ENCODE measurements at regions not wholly inside any gene's neighbourhood (a gene's known extent, or its start where the extent isn't known, plus 50 kb on each side); places are given as distances from the start of the nearest gene placed in this dataset.

DNA sequence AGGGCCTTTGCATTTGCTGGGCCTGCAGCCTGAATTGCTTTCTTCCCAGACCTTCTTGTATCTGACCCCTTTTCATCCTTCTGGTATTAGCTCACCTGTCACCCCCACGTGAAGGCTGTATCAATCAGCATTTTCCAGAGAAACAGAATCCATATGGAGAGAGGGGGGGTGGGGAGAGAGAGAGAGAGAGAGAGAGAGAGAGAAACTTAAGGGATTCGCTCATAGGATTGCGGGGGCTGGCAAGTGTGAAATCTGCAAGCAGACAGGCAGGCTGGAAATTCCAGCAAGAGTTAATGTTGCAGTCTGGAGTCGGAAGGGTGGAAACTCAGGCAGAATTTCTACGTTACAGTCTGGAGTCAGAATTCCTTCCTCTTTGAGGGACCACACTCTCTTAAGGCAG lies 410.7 kb upstream of the SULF2 start:
- no peak for DNase-seq (ENCODE audit: extremely low read depth, low read depth)

DNA sequence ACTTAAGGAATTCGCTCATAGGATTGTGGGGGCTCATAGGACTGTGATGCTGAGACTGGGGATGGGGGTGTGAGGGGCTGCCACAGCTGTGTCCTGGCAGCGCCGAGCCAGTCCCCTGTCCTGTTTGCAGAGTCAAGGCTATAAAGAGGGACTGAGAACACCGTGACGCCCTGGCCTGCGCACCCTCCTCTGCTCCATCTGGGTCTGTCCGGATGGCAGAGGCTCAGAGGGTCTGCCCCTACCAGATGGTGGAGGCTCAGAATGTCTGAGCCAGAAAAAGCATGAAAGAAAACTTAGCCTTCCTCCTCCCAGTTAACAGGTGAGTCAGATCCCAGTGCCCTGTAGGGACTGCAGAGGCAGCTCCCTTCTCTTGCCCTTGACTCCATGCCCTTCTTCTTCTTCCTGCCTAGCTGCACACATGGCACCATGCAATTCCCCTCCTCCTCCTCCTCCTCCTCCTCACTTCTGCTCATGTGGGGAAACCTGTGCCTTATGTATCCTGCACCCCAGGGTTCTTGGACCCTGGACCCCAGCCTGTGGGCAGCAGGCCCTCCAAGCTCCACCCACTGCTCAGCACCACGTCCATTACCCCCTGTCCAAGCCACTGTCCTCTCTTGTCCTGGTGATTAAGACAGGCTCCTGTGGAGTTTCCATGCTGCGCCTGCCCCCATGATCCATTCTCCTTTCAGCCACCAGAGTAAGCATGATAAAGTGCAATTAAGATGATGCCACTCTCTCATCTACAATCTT lies 410.0 kb upstream of the SULF2 start:
- no peak for DNase-seq (ENCODE audit: extremely low read depth, low read depth)

DNA sequence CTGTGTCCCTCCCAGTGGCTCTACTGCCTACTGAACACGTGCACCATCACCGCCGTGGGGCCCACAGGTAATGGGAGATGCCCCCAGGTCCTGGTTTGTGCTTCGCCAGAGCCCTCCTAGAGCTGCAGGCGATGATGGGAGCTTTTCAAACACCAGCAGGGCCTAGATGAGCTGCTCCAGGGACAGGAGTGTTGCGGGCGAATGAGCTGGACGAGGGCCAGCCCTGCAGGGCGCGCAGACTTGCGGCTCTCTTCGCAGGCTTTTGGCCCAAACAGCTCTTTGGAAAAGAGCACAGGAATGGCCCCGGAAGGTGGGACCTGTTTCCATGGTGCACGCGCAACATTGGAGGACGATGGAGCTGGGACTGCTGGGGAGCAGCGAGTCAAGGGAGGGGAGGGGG lies 409.3 kb upstream of the SULF2 start:
- no peak for DNase-seq (ENCODE audit: extremely low read depth, low read depth)

DNA sequence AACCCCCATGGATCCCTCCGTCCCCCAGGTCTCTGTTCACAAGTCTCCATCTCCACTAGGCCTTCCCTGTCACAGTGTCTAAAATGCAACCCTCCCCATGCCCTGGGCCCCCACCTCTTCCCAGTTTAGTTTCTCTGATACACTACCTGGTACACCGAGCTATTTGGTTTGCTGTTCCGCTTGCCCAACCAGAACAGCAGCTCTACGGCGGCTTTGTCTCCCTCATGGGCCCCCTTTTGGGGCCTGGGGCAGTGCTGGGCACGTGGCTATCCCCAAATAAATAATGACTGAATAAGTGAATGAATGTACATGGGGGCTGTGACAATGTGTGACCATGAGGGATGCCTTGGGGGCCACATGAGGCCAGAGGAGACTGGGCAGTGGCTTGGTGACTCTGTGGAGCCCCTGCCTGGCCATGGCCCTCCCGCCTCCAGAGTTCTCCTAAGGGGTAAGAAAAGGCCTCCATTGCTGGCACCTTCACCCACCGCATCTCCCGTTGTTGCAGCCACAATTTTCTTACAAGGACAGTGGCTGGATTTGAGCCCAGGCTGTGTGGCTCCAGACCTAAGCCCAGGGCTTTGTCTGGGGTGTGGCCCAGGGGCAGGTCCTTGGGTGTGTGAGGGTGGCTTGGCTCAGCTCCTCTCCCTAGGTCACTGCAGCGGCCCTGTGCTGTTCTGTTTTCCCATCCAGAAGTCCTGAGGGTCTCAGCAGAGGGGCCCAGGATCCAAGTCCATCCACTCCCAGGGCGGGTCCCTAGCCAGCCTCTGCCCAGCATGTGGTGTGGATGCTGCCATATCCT lies 408.5 kb upstream of the SULF2 start:
- DNase-seq (ENCODE audit: extremely low read depth, low read depth), result no peak

DNA sequence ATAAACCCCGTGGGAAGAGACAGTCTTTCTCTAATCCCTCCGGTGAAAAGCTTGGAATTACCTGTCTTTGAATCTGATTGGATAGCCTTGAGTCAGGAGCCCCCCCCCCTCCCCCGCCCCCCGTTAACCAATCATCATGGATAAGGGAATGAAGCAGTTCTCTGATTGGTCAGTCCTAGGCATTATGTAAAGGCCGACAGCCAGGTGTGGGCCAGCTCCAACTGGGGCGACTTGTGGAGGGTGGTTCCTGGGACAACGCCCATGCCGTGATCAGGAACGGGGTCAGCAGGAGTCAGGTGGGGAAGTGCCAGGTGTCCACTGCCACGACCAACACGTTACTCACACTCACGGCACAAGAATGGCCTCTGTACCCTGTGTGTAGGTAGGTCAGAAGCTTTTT lies 406.8 kb upstream of the SULF2 start:
- DNase-seq (ENCODE audit: extremely low read depth, low read depth), result no peak

DNA sequence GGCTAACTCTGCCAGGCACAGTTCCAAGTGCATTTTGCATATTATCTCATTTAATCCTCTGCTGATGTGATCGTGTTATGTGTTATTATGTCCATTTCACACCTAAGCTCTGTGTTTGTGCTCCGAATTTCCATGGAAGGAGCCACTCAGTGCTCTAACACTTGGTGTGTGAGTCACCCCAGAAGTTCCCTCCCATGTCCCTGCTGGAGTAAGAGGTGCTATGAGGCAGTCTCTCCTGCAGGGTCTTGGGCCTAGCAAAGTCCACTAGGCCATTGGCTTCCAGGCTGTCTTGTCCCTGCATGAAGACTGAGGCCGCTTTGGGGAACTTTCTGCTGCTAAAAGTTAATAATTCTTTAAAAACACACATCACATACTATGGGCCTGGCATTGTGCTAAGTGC lies 405.9 kb upstream of the SULF2 start:
- no peak for DNase-seq (ENCODE audit: extremely low read depth, low read depth)

DNA sequence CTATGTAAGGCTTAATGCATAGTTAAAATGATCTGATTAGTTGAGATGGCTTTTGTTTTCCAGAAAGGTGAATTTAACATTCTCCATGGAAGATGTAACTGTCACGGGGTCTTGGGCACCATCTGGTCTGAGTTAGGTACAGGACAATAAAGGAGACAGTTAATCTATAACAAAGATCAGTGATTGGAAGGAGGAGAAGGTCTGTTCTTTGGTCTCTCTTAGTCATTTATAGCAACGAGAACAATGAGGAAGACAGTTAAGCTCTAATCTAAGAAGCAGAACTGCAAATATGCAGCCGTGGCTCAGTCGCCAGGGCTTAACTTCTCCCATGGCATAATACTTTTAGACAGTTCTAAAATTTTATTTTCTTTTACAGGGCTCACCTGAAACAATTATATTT lies 405.5 kb upstream of the SULF2 start:
- DNase-seq (ENCODE audit: extremely low read depth, low read depth), result no peak

DNA sequence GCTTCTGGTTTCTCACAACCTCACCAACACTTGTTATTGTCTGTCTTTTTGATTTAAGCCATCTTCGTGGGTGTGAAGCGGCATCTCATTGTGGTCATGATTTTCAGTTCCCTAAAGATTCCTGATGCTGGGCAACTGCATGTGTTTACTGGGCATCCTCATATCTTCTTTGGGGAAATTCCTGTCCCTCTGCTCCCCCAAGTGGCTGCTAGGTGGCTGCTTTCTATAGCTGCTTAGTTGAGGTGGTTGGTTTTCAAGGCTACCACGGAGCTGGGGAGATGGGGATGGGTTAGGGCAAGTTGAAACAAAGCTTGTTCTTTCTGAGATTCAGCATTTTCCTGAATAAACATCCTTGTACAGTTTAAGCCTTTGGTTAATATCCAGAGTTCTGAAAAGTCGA lies 403.9 kb upstream of the SULF2 start:
- DNase-seq (ENCODE audit: extremely low read depth, low read depth), result no peak

DNA sequence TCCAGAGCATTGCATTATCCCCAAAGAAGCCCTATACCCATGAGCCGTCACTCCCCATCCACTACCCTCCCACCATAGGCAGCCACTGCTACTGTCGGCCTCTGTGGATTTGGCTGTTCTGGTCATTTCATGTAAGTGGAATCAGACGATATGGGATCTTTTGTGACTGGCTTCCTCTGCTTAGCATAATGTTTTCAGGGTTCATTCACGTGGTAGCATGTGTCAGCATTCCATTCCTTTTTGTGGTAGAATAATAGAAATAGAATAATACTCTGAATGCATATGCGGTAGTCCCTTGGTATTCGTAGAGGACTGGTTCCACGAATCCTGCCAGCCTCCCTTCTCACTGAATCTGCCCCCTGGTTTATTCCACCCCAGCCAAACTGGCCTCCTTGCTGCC lies 402.6 kb upstream of the SULF2 start:
- DNase-seq (ENCODE audit: extremely low read depth, low read depth), result no peak

DNA sequence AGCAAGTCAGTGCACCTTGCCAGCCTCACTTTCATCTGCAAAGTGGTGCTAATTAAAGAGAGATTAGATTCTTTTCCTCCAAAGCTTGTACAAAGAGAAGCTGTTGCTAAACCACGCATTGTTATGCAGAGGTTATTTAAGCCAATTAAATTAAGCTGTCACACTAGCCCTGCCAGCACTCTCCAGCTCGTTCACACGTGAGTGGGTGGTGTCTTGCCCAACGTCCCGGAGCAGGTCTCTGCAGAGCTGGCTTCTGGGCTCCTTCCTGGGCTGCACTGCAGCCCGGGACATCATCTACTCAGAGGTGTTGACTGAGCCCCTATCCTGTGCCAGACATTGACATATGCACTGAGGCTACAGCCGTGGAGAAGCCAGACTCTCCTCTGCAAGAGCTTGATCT lies 401.6 kb upstream of the SULF2 start:
- DNase-seq (ENCODE audit: extremely low read depth, low read depth), result no peak

DNA sequence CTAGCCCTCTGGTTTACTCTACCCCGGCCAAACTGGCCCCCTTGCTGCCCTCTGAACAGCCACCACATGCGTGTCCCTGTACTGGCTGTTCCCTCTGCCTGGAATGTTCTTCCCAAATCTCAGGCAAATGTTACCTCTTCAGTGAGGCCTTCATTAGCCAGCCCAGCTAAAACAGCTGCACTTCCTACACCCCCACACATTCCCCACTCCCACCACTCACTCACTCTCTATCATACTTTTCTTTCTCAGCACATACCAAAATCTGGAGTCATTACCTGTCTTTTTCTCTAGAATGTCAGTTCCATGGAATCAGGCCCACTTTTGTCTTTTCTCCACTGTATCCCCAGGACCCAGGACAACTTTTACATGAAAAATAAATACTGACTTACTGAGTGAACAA lies 401.2 kb upstream of the SULF2 start:
- no peak for DNase-seq (ENCODE audit: extremely low read depth, low read depth)

DNA sequence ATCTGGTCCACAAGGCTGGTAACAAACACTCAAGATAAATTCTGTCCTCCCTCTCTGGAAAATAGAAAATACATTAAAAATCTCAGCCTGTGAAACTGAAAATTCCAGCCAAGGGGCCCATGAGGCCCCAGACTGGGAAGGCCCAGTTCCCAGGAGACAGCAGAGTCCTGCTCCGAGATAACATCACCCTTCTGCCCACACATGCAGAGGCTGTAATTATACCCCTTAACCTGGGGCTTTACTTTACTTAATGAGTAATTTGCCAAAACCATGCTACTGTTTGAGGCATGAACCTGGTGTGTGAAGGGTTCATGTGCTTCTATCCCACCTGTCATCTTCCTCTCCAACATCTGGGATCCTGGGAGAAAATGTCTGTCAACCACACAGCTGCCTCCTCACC lies 398.9 kb upstream of the SULF2 start:
- no peak for DNase-seq (ENCODE audit: extremely low read depth, low read depth)

DNA sequence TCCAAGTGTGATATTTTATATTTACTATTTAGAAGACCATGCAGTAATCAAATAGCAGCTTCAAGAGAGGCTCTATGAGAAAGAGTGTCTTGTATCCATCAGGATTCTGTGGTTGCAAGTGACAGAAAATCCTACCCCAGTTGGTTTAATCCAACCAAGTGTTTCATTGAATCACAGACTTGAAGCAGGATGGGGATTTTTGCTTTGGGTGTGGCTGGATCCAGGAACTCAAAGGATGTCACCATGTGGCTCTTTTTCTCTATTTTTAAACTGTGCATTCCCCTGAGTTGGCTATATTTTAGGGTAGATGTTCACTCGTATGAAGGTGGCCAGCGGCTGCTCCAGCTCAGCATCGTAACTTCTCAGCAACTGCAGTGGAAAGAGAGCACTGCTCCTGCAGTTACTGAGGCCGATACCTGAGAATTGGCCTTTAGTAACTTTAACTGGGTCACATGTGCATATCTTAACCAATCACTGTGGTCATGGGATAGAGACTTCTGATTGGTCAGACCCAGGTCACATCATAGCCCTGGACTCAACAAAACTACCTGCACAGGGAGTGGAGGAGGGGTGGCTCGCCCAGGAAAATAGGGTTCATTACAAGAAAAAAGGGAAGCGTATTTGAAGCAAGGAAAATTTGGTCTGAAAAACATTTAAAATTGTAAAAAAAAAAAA lies 396.1 kb upstream of the SULF2 start:
- DNase-seq (ENCODE audit: extremely low read depth, low read depth), result no peak

DNA sequence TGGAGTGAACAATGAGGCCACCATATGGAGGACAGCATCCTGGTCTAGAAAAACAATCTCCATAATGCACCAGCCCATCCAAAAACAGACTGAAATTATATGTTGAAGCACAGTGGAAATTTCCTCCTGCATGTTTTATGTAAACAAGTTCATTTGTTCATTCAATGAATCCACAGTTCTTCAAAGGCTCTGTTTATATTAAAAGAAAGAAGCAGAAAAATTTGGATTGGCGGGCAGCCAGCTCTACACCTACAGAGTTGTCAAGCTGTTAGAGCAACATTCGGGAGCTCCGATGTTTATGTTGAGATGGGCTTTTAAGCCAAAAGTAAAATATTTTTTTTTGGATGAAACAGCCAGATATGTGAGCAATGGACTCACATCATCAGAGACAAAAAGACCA lies 395.3 kb upstream of the SULF2 start:
- no peak for DNase-seq (ENCODE audit: extremely low read depth, low read depth)

DNA sequence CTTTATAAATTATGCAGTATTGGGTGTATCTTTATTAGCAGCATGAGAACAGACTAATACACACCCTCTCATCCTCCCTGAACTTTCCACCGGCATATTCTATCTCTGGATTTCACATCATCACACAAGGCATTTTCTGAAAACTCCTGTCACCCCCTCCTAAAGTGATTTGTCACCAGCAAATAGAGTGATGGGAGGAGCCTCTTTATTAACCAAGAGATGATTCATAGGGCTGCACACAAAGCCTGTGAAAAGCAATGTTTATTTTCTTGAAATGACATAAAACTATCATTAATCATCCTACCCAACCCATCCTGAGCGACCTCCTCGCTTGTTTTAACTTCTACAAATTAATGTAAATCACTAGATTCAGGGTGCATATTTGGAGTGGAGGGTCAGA lies 394.7 kb upstream of the SULF2 start:
- no peak for DNase-seq (ENCODE audit: extremely low read depth, low read depth)

DNA sequence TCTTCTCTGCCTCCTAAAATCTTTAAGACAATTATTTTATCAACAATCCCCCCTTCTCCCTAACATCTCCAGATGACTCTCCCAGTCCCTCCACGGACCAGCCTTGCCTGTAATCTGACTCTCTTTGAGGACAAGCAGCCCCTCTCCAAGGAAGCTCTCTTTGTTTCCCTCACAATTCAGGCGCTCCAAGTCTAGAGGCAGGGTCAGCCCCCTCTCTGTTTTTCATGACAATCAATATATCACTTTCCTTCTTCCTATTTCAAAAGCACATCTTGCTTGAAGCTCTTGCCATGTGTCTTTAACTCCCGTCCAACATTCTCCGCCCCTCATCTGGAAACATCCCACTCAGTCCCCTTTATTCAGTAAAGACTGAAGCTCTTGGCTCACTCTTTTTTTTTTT lies 393.4 kb upstream of the SULF2 start:
- no peak for DNase-seq (ENCODE audit: extremely low read depth, low read depth)

DNA sequence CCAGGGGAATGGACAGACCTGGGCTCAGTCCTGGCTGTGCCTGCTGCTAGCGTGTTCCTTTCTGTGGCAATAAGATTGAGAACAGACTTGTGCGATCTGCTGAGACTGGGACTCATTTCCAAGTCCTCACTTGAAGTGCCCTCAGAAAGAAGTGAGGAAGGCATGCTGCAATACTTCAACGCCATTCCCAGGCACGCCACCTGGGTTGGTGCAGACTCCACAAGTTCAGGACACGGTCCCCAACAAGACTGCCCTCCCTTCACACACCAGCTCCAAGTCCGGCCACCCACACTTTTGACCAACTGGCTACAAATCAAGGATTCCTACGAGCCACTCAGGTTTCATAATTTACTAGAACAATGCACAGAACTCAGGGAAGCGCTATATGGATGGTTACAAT lies 391.8 kb upstream of the SULF2 start:
- DNase-seq (ENCODE audit: extremely low read depth, low read depth), result no peak

DNA sequence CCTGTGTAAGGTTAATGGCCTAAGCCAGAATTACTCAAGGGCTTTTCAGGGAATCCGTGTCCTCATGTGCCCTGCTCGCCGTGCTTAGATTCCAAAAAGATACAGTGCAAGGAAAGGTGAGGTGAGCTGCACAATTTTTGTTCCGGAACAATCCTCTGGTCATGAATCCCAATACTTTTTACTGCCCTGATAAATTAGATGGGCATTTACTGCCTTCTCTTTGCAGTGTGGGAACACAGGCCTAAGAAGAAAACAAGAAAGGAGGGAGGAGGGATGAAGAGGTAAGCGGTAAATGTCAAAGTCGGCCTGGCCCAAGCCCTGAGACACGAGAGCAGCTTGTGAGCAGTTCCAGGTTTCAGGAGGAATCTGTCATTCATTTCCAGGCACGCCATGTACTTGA lies 390.9 kb upstream of the SULF2 start:
- DNase-seq (ENCODE audit: extremely low read depth, low read depth), result no peak

DNA sequence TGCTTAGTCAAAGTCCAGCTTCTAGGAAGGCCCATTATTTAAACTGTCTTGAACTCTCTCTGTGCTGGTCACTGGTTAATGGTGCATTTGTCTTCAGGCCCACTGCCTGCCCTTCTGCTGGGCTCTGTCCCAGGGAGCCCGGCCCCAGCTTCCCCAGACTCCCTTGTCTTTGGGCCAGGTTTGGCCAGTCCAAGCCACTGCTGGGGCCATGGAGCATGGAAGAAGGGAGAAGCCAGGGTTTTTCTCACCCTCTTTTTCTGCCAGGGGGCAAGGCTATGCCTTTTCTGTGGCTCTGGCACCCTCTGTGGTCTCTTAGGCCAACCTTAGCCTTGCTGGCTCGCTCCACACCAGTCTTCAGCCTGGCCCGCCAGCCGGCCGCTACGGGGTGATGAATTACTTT lies 390.0 kb upstream of the SULF2 start:
- DNase-seq (ENCODE audit: extremely low read depth, low read depth), result no peak

DNA sequence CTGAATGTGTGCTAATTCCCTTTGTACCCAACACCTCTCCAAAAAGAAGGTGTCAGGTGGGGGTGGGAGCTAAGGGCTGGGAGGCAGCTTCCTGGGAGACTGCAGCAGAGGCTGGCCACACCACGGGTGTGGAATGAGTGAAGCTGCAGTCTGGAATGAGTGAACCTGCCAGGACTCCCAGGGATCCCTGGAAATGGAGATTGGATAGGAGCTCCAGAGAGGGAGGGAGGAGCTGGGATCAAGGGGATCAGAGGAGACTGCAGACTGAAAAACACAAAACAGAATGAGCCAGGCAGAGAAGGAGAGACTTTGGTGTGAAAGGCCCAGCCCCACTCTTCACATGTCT lies 387.0 kb upstream of the SULF2 start:
- no peak for DNase-seq (ENCODE audit: extremely low read depth, low read depth)

DNA sequence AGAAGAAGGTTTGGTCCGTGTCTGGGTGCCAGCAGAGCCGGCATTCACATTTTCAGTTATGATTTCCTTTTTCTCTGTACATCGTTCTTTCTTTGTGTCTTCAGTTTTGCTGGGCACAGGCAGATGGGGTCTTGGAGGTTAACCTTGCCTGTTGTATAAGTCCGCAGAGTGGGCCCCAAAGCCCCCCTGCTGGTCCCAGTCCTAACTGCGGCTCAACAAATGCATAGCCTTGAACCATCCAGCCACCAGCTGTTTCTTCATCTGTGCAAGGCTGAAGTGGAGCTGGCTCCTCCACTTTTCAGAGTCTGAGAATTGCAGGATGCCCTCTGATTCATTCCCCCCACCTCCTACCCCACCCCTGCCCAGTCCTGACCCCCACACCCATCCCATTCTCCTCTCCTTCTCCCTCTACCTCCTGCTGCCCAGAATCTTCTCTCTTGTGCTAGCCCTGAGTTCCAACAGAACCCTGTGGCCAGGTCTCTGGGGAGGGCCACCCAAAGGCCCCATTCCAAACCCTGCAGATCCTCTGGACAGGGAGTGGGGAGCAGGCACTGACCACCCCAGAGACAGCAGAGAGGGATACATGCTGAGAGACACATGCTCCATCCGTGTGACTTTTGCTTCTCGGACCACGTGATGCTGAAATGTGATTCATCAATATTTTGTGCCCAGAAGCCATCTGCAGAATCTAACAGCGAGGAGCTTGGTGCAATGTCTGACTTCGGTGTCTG lies 386.5 kb upstream of the SULF2 start:
- no peak for DNase-seq (ENCODE audit: extremely low read depth, low read depth)
